GM20000 (cell line): ENCODE measurements at regions not wholly inside any gene's neighbourhood (a gene's known extent, or its start where the extent isn't known, plus 50 kb on each side); places are given as distances from the start of the nearest gene placed in this dataset.

Experiments used
- DNase-seq: peaks from one replicate; pipeline ENCODE4 v3.0.0; 2012; ENCODE audit warnings: low spot score
- CTCF ChIP-seq: IDR thresholded peaks from 2 replicates; pipeline ENCODE4 v1.5.1; 2012; ENCODE audit warnings: mild to moderate bottlenecking, control low read depth; ENCODE audit errors: extremely low read depth, missing control alignments

GRCh38 chr2:171217330-171217729 is 56.6 kb upstream of the TLK1 start:
- TF ChIP-seq CTCF = no peak
- no peak for DNase-seq

- no peak for TF ChIP-seq CTCF
These were observed 55.9 kb upstream of the TLK1 start for GRCh38 chr2:171216631-171217030.

GRCh38 chr2:171214093-171214492 is 53.4 kb upstream of the TLK1 start:
- no peak for DNase-seq
- no peak for TF ChIP-seq CTCF

More at GRCh38 chr2:171216631-171217030, 55.9 kb upstream of the TLK1 start:
- no peak for DNase-seq

- peak; percentile 47 for DNase-seq
- no peak for TF ChIP-seq CTCF
These were observed 50.3 kb upstream of the TLK1 start for GRCh38 chr2:171210864-171211431.
